ENCODE measurements at regions not wholly inside any gene's neighbourhood (a gene's known extent, or its start where the extent isn't known, plus 50 kb on each side); places are given as distances from the start of the nearest gene placed in this dataset.
A peak's percentile ranks its signal among the peaks of the same experiment; 100 is the strongest.

DNA sequence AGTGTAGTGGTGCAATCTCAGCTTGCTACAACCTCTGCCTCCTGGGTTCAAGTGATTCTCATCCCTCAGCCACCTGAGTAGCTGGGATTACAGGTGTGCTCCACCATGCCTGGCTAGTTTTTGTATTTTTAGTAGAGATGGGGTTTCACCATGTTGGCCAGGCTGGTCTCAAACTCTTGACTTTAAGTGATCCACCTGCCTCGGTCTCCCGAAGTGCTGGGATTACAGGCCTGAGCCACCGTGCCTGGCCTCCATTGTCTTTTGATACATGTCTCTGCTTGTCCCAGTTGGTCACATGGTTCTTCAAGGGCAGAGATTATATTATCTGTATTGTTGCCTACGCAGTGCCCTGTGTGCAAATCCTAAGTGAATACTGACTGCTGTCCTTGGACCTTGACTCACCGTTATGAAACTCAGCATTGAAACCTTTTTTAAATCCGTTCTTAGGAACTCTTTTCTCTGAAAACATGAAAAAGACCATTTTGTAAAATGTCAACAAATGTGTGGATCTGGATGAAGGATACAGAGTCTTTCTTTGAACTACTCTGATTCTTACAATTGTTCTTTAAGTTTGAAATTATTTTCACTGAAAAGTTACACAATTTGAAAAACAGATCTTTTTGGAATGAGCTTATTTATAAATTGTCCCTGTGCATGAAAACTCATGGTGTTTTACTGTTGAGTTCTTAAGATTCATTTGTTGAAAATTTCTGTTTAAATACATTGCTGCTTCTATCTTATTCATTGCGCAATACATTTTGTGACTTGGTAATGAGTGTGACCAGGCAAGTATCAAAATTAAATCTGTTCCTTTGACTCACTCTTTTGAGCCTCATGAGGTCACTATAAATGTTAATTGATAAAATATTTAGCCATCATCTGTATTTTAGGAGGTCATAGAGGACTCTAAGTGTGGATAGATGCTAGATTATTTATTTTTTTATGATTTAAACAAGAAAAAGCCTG, 293.5 kb downstream of the UTRN start (continued):
- TF ChIP-seq, protein P1, sequence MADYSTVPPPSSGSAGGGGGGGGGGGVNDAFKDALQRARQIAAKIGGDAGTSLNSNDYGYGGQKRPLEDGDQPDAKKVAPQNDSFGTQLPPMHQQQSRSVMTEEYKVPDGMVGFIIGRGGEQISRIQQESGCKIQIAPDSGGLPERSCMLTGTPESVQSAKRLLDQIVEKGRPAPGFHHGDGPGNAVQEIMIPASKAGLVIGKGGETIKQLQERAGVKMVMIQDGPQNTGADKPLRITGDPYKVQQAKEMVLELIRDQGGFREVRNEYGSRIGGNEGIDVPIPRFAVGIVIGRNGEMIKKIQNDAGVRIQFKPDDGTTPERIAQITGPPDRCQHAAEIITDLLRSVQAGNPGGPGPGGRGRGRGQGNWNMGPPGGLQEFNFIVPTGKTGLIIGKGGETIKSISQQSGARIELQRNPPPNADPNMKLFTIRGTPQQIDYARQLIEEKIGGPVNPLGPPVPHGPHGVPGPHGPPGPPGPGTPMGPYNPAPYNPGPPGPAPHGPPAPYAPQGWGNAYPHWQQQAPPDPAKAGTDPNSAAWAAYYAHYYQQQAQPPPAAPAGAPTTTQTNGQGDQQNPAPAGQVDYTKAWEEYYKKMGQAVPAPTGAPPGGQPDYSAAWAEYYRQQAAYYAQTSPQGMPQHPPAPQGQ (CRISPR knock-in tag; IDR thresholded peaks at IDR 0.05; ENCODE audit: borderline replicate concordance), result no peak
- TF ChIP-seq, protein P2, sequence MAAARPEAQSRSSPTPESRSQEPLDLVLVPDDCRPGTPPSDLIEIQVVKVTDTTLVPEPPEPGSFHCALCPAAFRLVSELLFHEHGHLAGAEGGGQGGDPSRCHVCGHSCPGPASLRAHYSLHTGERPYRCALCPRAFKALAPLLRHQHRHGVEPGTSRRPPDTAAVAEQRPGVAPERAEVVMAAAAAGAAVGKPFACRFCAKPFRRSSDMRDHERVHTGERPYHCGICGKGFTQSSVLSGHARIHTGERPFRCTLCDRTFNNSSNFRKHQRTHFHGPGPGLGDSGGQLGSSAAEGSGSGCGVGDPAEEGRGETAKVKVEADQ (CRISPR knock-in tag; IDR thresholded peaks at IDR 0.05; ENCODE audit: borderline replicate concordance), result no peak
- TF ChIP-seq FOXA3 (CRISPR knock-in tag; IDR thresholded peaks at IDR 0.05) (peak; percentile 90), FOXC1 (CRISPR knock-in tag; IDR thresholded peaks at IDR 0.05; ENCODE audit: borderline replicate concordance) (no peak), JDP2 (CRISPR knock-in tag; IDR thresholded peaks at IDR 0.05; ENCODE audit: borderline replicate concordance) (no peak), ZBTB7A (CRISPR knock-in tag; IDR thresholded peaks at IDR 0.05) (no peak), RBM39 (IDR thresholded peaks at IDR 0.05; ENCODE audit: low read depth, low read length, poor library complexity, severe bottlenecking) (no peak), GFI1 (CRISPR knock-in tag; IDR thresholded peaks at IDR 0.05; ENCODE audit: borderline replicate concordance) (peak; percentile 99), ZNF766 (CRISPR knock-in tag; IDR thresholded peaks at IDR 0.05; ENCODE audit: borderline replicate concordance) (no peak), MED1 (CRISPR knock-in tag; IDR thresholded peaks at IDR 0.05) (peak; percentile 92), NFIB (CRISPR knock-in tag; IDR thresholded peaks at IDR 0.05; ENCODE audit: borderline replicate concordance) (no peak), TOPORS (CRISPR knock-in tag; IDR thresholded peaks at IDR 0.05) (peak; percentile 29; the same call in 1 of the 2 replicates), ZNF589 (CRISPR knock-in tag; conservative IDR thresholded peaks at IDR 0.05) (no peak), ZNF234 (CRISPR knock-in tag; conservative IDR thresholded peaks at IDR 0.05) (no peak), ZNF644 (CRISPR knock-in tag; IDR thresholded peaks at IDR 0.05; ENCODE audit: low read depth) (peak; percentile 95), NCOA2 (CRISPR knock-in tag; IDR thresholded peaks at IDR 0.05) (peak; percentile 94), MED13 (CRISPR knock-in tag; IDR thresholded peaks at IDR 0.05) (peak; percentile 79; the same call in 1 of the 2 replicates), FOXP1 (IDR thresholded peaks at IDR 0.05) (no peak), FOXP1 (CRISPR knock-in tag; IDR thresholded peaks at IDR 0.05) (peak; percentile 53), REPIN1 (CRISPR knock-in tag; IDR thresholded peaks at IDR 0.05; ENCODE audit: borderline replicate concordance, low read depth) (peak; percentile 74), CREM (IDR thresholded peaks at IDR 0.05) (peak; percentile 74), CREM (CRISPR knock-in tag; IDR thresholded peaks at IDR 0.05) (no peak)
- TF ChIP-seq, protein P3, sequence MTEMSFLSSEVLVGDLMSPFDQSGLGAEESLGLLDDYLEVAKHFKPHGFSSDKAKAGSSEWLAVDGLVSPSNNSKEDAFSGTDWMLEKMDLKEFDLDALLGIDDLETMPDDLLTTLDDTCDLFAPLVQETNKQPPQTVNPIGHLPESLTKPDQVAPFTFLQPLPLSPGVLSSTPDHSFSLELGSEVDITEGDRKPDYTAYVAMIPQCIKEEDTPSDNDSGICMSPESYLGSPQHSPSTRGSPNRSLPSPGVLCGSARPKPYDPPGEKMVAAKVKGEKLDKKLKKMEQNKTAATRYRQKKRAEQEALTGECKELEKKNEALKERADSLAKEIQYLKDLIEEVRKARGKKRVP (CRISPR knock-in tag; IDR thresholded peaks at IDR 0.05), result peak in 1 of 2 experiments; percentile 43; a peak in 1 of 4 replicates
- TF ChIP-seq, protein P4, sequence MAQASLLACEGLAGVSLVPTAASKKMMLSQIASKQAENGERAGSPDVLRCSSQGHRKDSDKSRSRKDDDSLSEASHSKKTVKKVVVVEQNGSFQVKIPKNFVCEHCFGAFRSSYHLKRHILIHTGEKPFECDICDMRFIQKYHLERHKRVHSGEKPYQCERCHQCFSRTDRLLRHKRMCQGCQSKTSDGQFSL (CRISPR knock-in tag; IDR thresholded peaks at IDR 0.05), result no peak
- TF ChIP-seq, protein P5, sequence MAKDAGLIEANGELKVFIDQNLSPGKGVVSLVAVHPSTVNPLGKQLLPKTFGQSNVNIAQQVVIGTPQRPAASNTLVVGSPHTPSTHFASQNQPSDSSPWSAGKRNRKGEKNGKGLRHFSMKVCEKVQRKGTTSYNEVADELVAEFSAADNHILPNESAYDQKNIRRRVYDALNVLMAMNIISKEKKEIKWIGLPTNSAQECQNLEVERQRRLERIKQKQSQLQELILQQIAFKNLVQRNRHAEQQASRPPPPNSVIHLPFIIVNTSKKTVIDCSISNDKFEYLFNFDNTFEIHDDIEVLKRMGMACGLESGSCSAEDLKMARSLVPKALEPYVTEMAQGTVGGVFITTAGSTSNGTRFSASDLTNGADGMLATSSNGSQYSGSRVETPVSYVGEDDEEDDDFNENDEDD (CRISPR knock-in tag; IDR thresholded peaks at IDR 0.05; ENCODE audit: borderline replicate concordance), result peak; percentile 29; the same call in 1 of the 2 replicates

All from HepG2 (cell line).